ENCODE measurements at regions not wholly inside any gene's neighbourhood (a gene's known extent, or its start where the extent isn't known, plus 50 kb on each side); places are given as distances from the start of the nearest gene placed in this dataset.

GRCh38 chr1:194534784-194535183, 1348.4 kb upstream of the B3GALT2 start:
- TF ChIP-seq, protein P1, sequence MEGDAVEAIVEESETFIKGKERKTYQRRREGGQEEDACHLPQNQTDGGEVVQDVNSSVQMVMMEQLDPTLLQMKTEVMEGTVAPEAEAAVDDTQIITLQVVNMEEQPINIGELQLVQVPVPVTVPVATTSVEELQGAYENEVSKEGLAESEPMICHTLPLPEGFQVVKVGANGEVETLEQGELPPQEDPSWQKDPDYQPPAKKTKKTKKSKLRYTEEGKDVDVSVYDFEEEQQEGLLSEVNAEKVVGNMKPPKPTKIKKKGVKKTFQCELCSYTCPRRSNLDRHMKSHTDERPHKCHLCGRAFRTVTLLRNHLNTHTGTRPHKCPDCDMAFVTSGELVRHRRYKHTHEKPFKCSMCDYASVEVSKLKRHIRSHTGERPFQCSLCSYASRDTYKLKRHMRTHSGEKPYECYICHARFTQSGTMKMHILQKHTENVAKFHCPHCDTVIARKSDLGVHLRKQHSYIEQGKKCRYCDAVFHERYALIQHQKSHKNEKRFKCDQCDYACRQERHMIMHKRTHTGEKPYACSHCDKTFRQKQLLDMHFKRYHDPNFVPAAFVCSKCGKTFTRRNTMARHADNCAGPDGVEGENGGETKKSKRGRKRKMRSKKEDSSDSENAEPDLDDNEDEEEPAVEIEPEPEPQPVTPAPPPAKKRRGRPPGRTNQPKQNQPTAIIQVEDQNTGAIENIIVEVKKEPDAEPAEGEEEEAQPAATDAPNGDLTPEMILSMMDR (IDR thresholded peaks at IDR 0.05): no peak
- TF ChIP-seq POLR2A (IDR thresholded peaks at IDR 0.05): no peak

All from thyroid gland (tissue), 4 donors.